ENCODE measurements at regions not wholly inside any gene's neighbourhood (a gene's known extent, or its start where the extent isn't known, plus 50 kb on each side); places are given as distances from the start of the nearest gene placed in this dataset.

- TF ChIP-seq CREB1 (IDR thresholded peaks at IDR 0.05; ENCODE audit: low read depth): no peak
- no peak for TF ChIP-seq RAD21 (IDR thresholded peaks at IDR 0.05; ENCODE audit: low read depth)
- no peak for TF ChIP-seq EP300 (IDR thresholded peaks at IDR 0.05; ENCODE audit: borderline replicate concordance)
- TF ChIP-seq EGR1 (IDR thresholded peaks at IDR 0.05): no peak
- TF ChIP-seq YY1 (IDR thresholded peaks at IDR 0.05; ENCODE audit: low read depth): no peak
- TF ChIP-seq NFIC (IDR thresholded peaks at IDR 0.05): no peak
- TF ChIP-seq, protein P1, sequence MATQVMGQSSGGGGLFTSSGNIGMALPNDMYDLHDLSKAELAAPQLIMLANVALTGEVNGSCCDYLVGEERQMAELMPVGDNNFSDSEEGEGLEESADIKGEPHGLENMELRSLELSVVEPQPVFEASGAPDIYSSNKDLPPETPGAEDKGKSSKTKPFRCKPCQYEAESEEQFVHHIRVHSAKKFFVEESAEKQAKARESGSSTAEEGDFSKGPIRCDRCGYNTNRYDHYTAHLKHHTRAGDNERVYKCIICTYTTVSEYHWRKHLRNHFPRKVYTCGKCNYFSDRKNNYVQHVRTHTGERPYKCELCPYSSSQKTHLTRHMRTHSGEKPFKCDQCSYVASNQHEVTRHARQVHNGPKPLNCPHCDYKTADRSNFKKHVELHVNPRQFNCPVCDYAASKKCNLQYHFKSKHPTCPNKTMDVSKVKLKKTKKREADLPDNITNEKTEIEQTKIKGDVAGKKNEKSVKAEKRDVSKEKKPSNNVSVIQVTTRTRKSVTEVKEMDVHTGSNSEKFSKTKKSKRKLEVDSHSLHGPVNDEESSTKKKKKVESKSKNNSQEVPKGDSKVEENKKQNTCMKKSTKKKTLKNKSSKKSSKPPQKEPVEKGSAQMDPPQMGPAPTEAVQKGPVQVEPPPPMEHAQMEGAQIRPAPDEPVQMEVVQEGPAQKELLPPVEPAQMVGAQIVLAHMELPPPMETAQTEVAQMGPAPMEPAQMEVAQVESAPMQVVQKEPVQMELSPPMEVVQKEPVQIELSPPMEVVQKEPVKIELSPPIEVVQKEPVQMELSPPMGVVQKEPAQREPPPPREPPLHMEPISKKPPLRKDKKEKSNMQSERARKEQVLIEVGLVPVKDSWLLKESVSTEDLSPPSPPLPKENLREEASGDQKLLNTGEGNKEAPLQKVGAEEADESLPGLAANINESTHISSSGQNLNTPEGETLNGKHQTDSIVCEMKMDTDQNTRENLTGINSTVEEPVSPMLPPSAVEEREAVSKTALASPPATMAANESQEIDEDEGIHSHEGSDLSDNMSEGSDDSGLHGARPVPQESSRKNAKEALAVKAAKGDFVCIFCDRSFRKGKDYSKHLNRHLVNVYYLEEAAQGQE (IDR thresholded peaks at IDR 0.05; ENCODE audit: low read depth): no peak
- no peak for TF ChIP-seq TAF1 (IDR thresholded peaks at IDR 0.05; ENCODE audit: low read depth)
- TF ChIP-seq MAX (IDR thresholded peaks at IDR 0.05): no peak
Observed at GRCh38 chr13:97120976-97121375, 101.2 kb upstream of the MBNL2 start.

All from Ishikawa (cell line).